A549 (cell line): ENCODE measurements at regions not wholly inside any gene's neighbourhood (a gene's known extent, or its start where the extent isn't known, plus 50 kb on each side); places are given as distances from the start of the nearest gene placed in this dataset.

Experiments
- ATAC-seq, 2 experiments: fragments of 200-7000 bp in 1 of 2; fragments of >200 bp in 1 of 2; cut with Nextera tagmentation in 1 of 2; cut with Tn5 transposase in 1 of 2; 3 replicates each; pipeline versions ENCODE4 v1.8.0 to v1.9.1; 2018 to 2020; ENCODE audit warnings: mild to moderate bottlenecking in 1 of 2, moderate library complexity in 1 of 2
- CTCF ChIA-PET: fragments of 300-600 bp; sonication (Branson Sonifier 250); formaldehyde crosslinking; extraction: SDS; loops from one replicate; lab custom pipeline; 2021; ENCODE audit warnings: antibody characterized with exemption, inconsistent platforms; lab: Yijun Ruan, JAX
- POLR2A ChIA-PET: fragments of 350-600 bp; formaldehyde crosslinking; extraction: SDS; loops from one replicate; lab custom pipeline; 2021; ENCODE audit warnings: antibody characterized with exemption, inconsistent platforms; lab: Yijun Ruan, JAX
- DNase-seq, 2 experiments: peaks; one replicate each; pipeline versions ENCODE4 v3.0.0 to v3.0.0-alpha.2; 2011 to 2016; ENCODE audit warnings: low read depth in 1 of 2, low spot score in 1 of 2
- FAIRE-seq: peaks from 2 replicates; lab custom pipeline; 2011; peaks lifted over from hg19 to GRCh38; lab: Jason Lieb, UNC
- H3K27ac ChIP-seq, 2 experiments: fragments of >200 bp; sonication (Bioruptor Twin); formaldehyde crosslinking; 3 replicates each; pipeline ENCODE4 v1.5.1; 2016 to 2017
- H3K4me1 ChIP-seq: fragments of >200 bp; sonication (Bioruptor Twin); formaldehyde crosslinking; 3 replicates; pipeline ENCODE4 v1.6.1; 2016
- H3K4me2 ChIP-seq: fragments of >200 bp; sonication (Bioruptor Twin); formaldehyde crosslinking; 3 replicates; pipeline ENCODE4 v1.6.1; 2016
- H3K4me3 ChIP-seq: fragments of >200 bp; sonication (Bioruptor Twin); formaldehyde crosslinking; 3 replicates; pipeline ENCODE4 v1.5.1; 2016
- H3K9me3 ChIP-seq: fragments of >200 bp; sonication (Bioruptor Twin); formaldehyde crosslinking; 3 replicates; pipeline ENCODE4 v1.6.1; 2016
- BCL3 ChIP-seq: fragments of >200 bp; sonication (Bioruptor Twin); formaldehyde crosslinking; IDR thresholded peaks from 3 replicates; pipeline ENCODE4 v1.6.1; 2016
- BHLHE40 ChIP-seq: IDR thresholded peaks from 2 replicates; pipeline ENCODE4 v1.6.1; 2012; ENCODE audit warnings: low read depth, low read length, inconsistent platforms
- CEBPB ChIP-seq, 2 experiments: fragments of >200 bp in 1 of 2; sonication (Bioruptor Twin) in 1 of 2; formaldehyde crosslinking in 1 of 2; IDR thresholded peaks; 2 replicates each; pipeline ENCODE4 v1.6.1; 2012 to 2016
- EHF ChIP-seq: fragments of 250-450 bp; sonication (Bioruptor Pico); IDR thresholded peaks from 2 replicates; pipeline ENCODE4 v1.5.0; 2020; ENCODE audit warnings: mild to moderate bottlenecking
- EP300 ChIP-seq, 2 experiments: fragments of >200 bp; sonication (Bioruptor Twin); formaldehyde crosslinking; IDR thresholded peaks; 2 replicates in 1 of 2; 3 replicates in 1 of 2; pipeline ENCODE4 v1.6.1; 2016 to 2017
- FOSL2 ChIP-seq, 2 experiments: fragments of 450-650 bp in 1 of 2; fragments of >200 bp in 1 of 2; sonication (Bioruptor Twin) in 1 of 2; formaldehyde crosslinking; IDR thresholded peaks; 2 replicates each; pipeline versions ENCODE4 v1.5.0 to v1.6.1; 2016 to 2020; ENCODE audit warnings: mild to moderate bottlenecking in 1 of 2, moderate library complexity in 1 of 2
- FOXS1 ChIP-seq: fragments of 250-450 bp; sonication (Bioruptor Pico); IDR thresholded peaks from 2 replicates; pipeline ENCODE4 v1.5.0; 2020; ENCODE audit warnings: mild to moderate bottlenecking, moderate library complexity
- HES2 ChIP-seq: fragments of >200 bp; sonication (Bioruptor Twin); formaldehyde crosslinking; IDR thresholded peaks from 2 replicates; pipeline ENCODE4 v1.6.1; 2016
- HOXA7 ChIP-seq: fragments of 250-450 bp; sonication (Bioruptor Pico); IDR thresholded peaks from 2 replicates; pipeline ENCODE4 v1.5.0; 2020; ENCODE audit warnings: mild to moderate bottlenecking, moderate library complexity
- HOXB13 ChIP-seq: fragments of 250-450 bp; sonication (Bioruptor Pico); IDR thresholded peaks from 2 replicates; pipeline ENCODE4 v1.5.0; 2020; ENCODE audit warnings: low read depth, mild to moderate bottlenecking, moderate library complexity
- JUNB ChIP-seq: fragments of >200 bp; sonication (Bioruptor Twin); formaldehyde crosslinking; IDR thresholded peaks from 2 replicates; pipeline ENCODE4 v1.6.1; 2016
- MAFK ChIP-seq: fragments of 450-650 bp; IDR thresholded peaks from 2 replicates; pipeline ENCODE4 v1.6.1; 2014; ENCODE audit not compliant: partially characterized antibody
- MAZ ChIP-seq: fragments of 150-350 bp; IDR thresholded peaks from 2 replicates; pipeline ENCODE4 v1.6.1; 2014; ENCODE audit warnings: antibody characterized with exemption, low read depth, low read length, borderline replicate concordance
- NFE2L2 ChIP-seq: fragments of 150-350 bp; conservative IDR thresholded peaks from 2 replicates; pipeline ENCODE4 v1.6.1; 2014; ENCODE audit warnings: low read length
- NR3C1 ChIP-seq: fragments of >200 bp; sonication (Bioruptor Twin); formaldehyde crosslinking; IDR thresholded peaks from 3 replicates; pipeline ENCODE4 v1.6.1; 2017
- PHF8 ChIP-seq: fragments of 200-600 bp; sonication (generic); IDR thresholded peaks from 2 replicates; pipeline ENCODE4 v1.6.1; 2016; ENCODE audit warnings: low read depth, mild to moderate bottlenecking, antibody characterized with exemption, moderate library complexity, borderline replicate concordance
- POLR2A ChIP-seq: IDR thresholded peaks from 2 replicates; pipeline ENCODE4 v1.6.1; 2012; ENCODE audit warnings: mild to moderate bottlenecking, low read length
- REST ChIP-seq: fragments of 200-600 bp; sonication (generic); IDR thresholded peaks from 2 replicates; pipeline ENCODE4 v1.6.1; 2016; ENCODE audit warnings: antibody characterized with exemption, mild to moderate bottlenecking, moderate library complexity
- SMC3 ChIP-seq: fragments of >200 bp; sonication (Bioruptor Twin); formaldehyde crosslinking; IDR thresholded peaks from 3 replicates; pipeline ENCODE4 v1.6.1; 2018; ENCODE audit warnings: inconsistent platforms
- ZC3H11A ChIP-seq: fragments of 450-650 bp; IDR thresholded peaks from 2 replicates; pipeline ENCODE4 v1.6.1; 2014; ENCODE audit warnings: antibody characterized with exemption, mild to moderate bottlenecking
- ZSCAN20 ChIP-seq: fragments of 250-450 bp; sonication (Bioruptor Pico); IDR thresholded peaks from 2 replicates; pipeline ENCODE4 v1.8.0; 2022; ENCODE audit warnings: mild to moderate bottlenecking, moderate library complexity
- WGBS: methylation state at CpG from one replicate; pipeline ENCODE4 v1.1.6; 2017; ENCODE audit errors: missing lambda C conversion rate; 5-methylcytosine and 5-hydroxymethylcytosine counted together
- TF ChIP-seq, protein P1 (sequence below): fragments of 250-450 bp; sonication (Bioruptor Pico); IDR thresholded peaks from 2 replicates; pipeline ENCODE4 v1.5.0; 2021; ENCODE audit warnings: mild to moderate bottlenecking, moderate library complexity, borderline replicate concordance
- TF ChIP-seq, protein P2 (sequence below): IDR thresholded peaks from 2 replicates; pipeline ENCODE4 v1.6.1; 2012
- TF ChIP-seq, protein P3 (sequence below): IDR thresholded peaks from 2 replicates; pipeline ENCODE4 v1.6.1; 2012; ENCODE audit warnings: low read depth, borderline replicate concordance

DNA sequence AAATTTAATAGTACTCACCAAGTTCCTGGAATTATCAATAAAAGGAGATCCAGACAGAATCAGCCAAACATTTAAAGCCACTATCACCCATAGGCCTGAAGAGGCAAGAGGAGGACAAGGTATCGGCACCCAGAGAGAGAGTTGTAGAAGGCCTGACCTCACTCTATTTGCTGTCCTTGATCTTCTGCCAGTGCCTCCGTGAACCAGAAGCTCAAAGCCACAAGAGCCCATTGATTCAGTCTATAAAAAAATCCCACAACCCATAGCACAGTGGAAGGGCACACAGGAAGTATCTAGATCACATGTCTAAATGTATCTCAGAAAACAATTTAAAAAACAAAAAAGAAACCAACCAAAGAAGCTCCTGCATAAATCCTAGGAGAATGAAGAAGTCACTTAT, 68.6 kb upstream of the FAM174B start:
- WGBS, result 80% methylated on average over 2 of the region's 2 CpGs
- no peak overlapping the region for H3K4me2 ChIP-seq
- ATAC-seq (no peak), DNase-seq (no peak), FAIRE-seq (no peak)
- H3K27ac ChIP-seq, result no peak overlapping the region
- H3K9me3 ChIP-seq, result no peaks in the 10 kb centered on the region
- no peaks in the 10 kb centered on the region for H3K4me1 ChIP-seq
- ChIA-PET POLR2A (no interaction called here), CTCF (interaction anchor here (0.9 kb wide), 1 partner anchor 9 kb away, joined by 4 read pairs; no protein-coding TSS in a partner anchor)
- TF ChIP-seq HOXB13 (CRISPR knock-in tag), result no peak
- no peak for TF ChIP-seq HOXA7
- no peak for TF ChIP-seq REST
- no peak for TF ChIP-seq FOSL2 (IDR thresholded peaks at IDR 0.05)
- no peak for TF ChIP-seq FOSL2 (CRISPR knock-in tag; IDR thresholded peaks at IDR 0.05)
- no peak for TF ChIP-seq BCL3
- TF ChIP-seq, protein P1, sequence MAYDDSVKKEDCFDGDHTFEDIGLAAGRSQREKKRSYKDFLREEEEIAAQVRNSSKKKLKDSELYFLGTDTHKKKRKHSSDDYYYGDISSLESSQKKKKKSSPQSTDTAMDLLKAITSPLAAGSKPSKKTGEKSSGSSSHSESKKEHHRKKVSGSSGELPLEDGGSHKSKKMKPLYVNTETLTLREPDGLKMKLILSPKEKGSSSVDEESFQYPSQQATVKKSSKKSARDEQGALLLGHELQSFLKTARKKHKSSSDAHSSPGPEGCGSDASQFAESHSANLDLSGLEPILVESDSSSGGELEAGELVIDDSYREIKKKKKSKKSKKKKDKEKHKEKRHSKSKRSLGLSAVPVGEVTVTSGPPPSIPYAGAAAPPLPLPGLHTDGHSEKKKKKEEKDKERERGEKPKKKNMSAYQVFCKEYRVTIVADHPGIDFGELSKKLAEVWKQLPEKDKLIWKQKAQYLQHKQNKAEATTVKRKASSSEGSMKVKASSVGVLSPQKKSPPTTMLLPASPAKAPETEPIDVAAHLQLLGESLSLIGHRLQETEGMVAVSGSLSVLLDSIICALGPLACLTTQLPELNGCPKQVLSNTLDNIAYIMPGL (CRISPR knock-in tag), result no peak
- TF ChIP-seq CEBPB (IDR thresholded peaks at IDR 0.05), result no peak
- no peak for TF ChIP-seq EP300 (IDR thresholded peaks at IDR 0.05)
- TF ChIP-seq FOXS1 (CRISPR knock-in tag), result no peak
- TF ChIP-seq JUNB, result no peak
- no peak for TF ChIP-seq ZC3H11A
- TF ChIP-seq, protein P2, sequence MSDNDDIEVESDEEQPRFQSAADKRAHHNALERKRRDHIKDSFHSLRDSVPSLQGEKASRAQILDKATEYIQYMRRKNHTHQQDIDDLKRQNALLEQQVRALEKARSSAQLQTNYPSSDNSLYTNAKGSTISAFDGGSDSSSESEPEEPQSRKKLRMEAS, result no peak
- H3K4me3 ChIP-seq, result no peak overlapping the region

- TF ChIP-seq MAZ (no peak), SMC3 (no peak), POLR2A (no peak), HOXA7 (no peak)
- FAIRE-seq (peak; percentile 67), DNase-seq (no peak), ATAC-seq (no peak)
- Histone ChIP-seq H3K9me3 (no peaks in the 10 kb centered on the region), H3K4me2 (no peak overlapping the region), H3K4me1 (no peaks in the 10 kb centered on the region), H3K27ac (no peak overlapping the region), H3K4me3 (no peak overlapping the region)
- CTCF ChIA-PET, result interaction anchor here (0.8 to 4.5 kb wide), 2 partner anchors 10 to 11 kb away, joined by 3 to 16 read pairs; no protein-coding TSS in a partner anchor
- 57% methylated on average over 2 of the region's 2 CpGs for WGBS
- POLR2A ChIA-PET, result no interaction called here
Observed at GRCh38 chr15:92725171-92725570, 69.6 kb upstream of the FAM174B start.

DNA sequence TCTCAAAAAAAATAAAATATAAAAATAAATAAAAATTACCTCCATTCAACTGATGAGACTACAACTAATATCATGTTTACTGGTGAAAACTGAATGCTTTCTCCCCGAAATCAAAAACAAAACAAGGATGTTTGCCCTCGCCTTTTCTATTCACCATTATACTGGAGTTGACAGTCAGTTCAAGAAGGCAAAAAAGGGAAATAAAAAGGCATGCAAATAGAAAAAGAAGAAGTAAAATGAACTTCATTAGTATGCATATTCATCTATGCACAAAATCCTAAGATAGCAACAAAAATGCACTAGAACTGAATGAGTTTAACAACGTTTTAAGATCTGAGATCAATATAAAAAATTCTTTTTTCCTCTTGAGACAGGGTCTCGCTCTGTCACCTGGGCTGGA, 72.7 kb upstream of the FAM174B start:
- Histone ChIP-seq H3K4me3 (no peak overlapping the region), H3K4me2 (no peak overlapping the region), H3K27ac (no peak overlapping the region), H3K4me1 (no peaks in the 10 kb centered on the region), H3K9me3 (no peaks in the 10 kb centered on the region)
- DNase-seq (no peak), ATAC-seq (no peak), FAIRE-seq (no peak)
- ChIA-PET CTCF (interaction anchor here (1.3 to 4.5 kb wide), 3 partner anchors 12 to 19 kb away, joined by 3 to 16 read pairs (median 3); no protein-coding TSS in a partner anchor), POLR2A (no interaction called here)
- WGBS, result 52% methylated on average over 4 of the region's 4 CpGs
- TF ChIP-seq ZSCAN20 (CRISPR knock-in tag), result no peak
- TF ChIP-seq EHF, result no peak
- no peak for TF ChIP-seq NR3C1
- TF ChIP-seq MAFK, result no peak
- no peak for TF ChIP-seq HOXA7
- TF ChIP-seq HES2, result no peak
- no peak for TF ChIP-seq BHLHE40
- TF ChIP-seq, protein P1 (CRISPR knock-in tag), result no peak
- no peak for TF ChIP-seq PHF8
- no peak for TF ChIP-seq NFE2L2
- TF ChIP-seq, protein P3, sequence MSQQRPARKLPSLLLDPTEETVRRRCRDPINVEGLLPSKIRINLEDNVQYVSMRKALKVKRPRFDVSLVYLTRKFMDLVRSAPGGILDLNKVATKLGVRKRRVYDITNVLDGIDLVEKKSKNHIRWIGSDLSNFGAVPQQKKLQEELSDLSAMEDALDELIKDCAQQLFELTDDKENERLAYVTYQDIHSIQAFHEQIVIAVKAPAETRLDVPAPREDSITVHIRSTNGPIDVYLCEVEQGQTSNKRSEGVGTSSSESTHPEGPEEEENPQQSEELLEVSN, result no peak
